ENCODE measurements at regions not wholly inside any gene's neighbourhood (a gene's known extent, or its start where the extent isn't known, plus 50 kb on each side); places are given as distances from the start of the nearest gene placed in this dataset.

- Histone ChIP-seq H2AFZ (ENCODE audit: low read length) (no peak overlapping the region), H3K27ac (ENCODE audit: low read length) (no peak overlapping the region), H4K20me1 (ENCODE audit: insufficient read depth, low read length) (no peaks in the 10 kb centered on the region), H3K27me3 (replicated peaks; ENCODE audit: insufficient read depth, low read length) (no peaks in the 10 kb centered on the region), H3F3A (ENCODE audit: insufficient read depth, low read length) (no peaks in the 10 kb centered on the region), H3K9me3 (replicated peaks; ENCODE audit: insufficient read depth, low read length) (no peaks in the 10 kb centered on the region), H3K9me2 (replicated peaks; ENCODE audit: insufficient read depth, low read length) (no peaks in the 10 kb centered on the region), H3K79me2 (ENCODE audit: low read length) (no peaks in the 10 kb centered on the region), H3K4me2 (ENCODE audit: low read depth, low read length) (no peak overlapping the region), H3K4me3 (ENCODE audit: low read length) (no peak overlapping the region), H3K9ac (ENCODE audit: low read length) (no peak overlapping the region), H3K4me1 (ENCODE audit: low read length) (no peaks in the 10 kb centered on the region), H3K36me3 (replicated peaks; ENCODE audit: insufficient read depth, low read length) (no peaks in the 10 kb centered on the region)
- no peak for DNase-seq
- no peak for TF ChIP-seq CTCF (IDR thresholded peaks at IDR 0.05; ENCODE audit: low read length)
- no peak for TF ChIP-seq EZH2 (optimal IDR thresholded peaks at IDR 0.05; ENCODE audit: low read depth, low read length)
- TF ChIP-seq EZH2phosphoT487 (IDR thresholded peaks at IDR 0.05; ENCODE audit: low read length), result no peak
These were observed 86.9 kb upstream of the NID2 start for GRCh38 chr14:52155651-52156213.

GRCh38 chr14:52154992-52155650, 86.3 kb upstream of the NID2 start:
- Histone ChIP-seq H4K20me1 (ENCODE audit: insufficient read depth, low read length) (no peaks in the 10 kb centered on the region), H3K4me1 (ENCODE audit: low read length) (no peaks in the 10 kb centered on the region), H3K79me2 (ENCODE audit: low read length) (no peaks in the 10 kb centered on the region), H3F3A (ENCODE audit: insufficient read depth, low read length) (no peaks in the 10 kb centered on the region), H3K9me2 (replicated peaks; ENCODE audit: insufficient read depth, low read length) (no peaks in the 10 kb centered on the region), H3K9ac (ENCODE audit: low read length) (no peak overlapping the region), H3K9me3 (replicated peaks; ENCODE audit: insufficient read depth, low read length) (no peaks in the 10 kb centered on the region), H3K4me2 (ENCODE audit: low read depth, low read length) (no peak overlapping the region), H2AFZ (ENCODE audit: low read length) (no peak overlapping the region), H3K27ac (ENCODE audit: low read length) (no peak overlapping the region), H3K27me3 (replicated peaks; ENCODE audit: insufficient read depth, low read length) (no peaks in the 10 kb centered on the region), H3K36me3 (replicated peaks; ENCODE audit: insufficient read depth, low read length) (no peaks in the 10 kb centered on the region), H3K4me3 (ENCODE audit: low read length) (no peak overlapping the region)
- DNase-seq, result no peak
- TF ChIP-seq EZH2 (optimal IDR thresholded peaks at IDR 0.05; ENCODE audit: low read depth, low read length), result no peak
- TF ChIP-seq CTCF (IDR thresholded peaks at IDR 0.05; ENCODE audit: low read length), result no peak
- TF ChIP-seq EZH2phosphoT487 (IDR thresholded peaks at IDR 0.05; ENCODE audit: low read length), result no peak

- Histone ChIP-seq H3K4me3 (ENCODE audit: low read length) (no peak overlapping the region), H3F3A (ENCODE audit: insufficient read depth, low read length) (no peaks in the 10 kb centered on the region), H3K4me1 (ENCODE audit: low read length) (no peaks in the 10 kb centered on the region), H3K79me2 (ENCODE audit: low read length) (no peaks in the 10 kb centered on the region), H3K9ac (ENCODE audit: low read length) (no peak overlapping the region), H3K27me3 (replicated peaks; ENCODE audit: insufficient read depth, low read length) (no peaks in the 10 kb centered on the region), H4K20me1 (ENCODE audit: insufficient read depth, low read length) (no peaks in the 10 kb centered on the region), H3K4me2 (ENCODE audit: low read depth, low read length) (no peak overlapping the region), H3K36me3 (replicated peaks; ENCODE audit: insufficient read depth, low read length) (no peaks in the 10 kb centered on the region), H3K9me2 (replicated peaks; ENCODE audit: insufficient read depth, low read length) (no peaks in the 10 kb centered on the region), H2AFZ (ENCODE audit: low read length) (no peak overlapping the region), H3K27ac (ENCODE audit: low read length) (no peak overlapping the region), H3K9me3 (replicated peaks; ENCODE audit: insufficient read depth, low read length) (no peaks in the 10 kb centered on the region)
- DNase-seq, result no peak
- TF ChIP-seq EZH2 (optimal IDR thresholded peaks at IDR 0.05; ENCODE audit: low read depth, low read length), result no peak
- TF ChIP-seq EZH2phosphoT487 (IDR thresholded peaks at IDR 0.05; ENCODE audit: low read length), result no peak
- no peak for TF ChIP-seq CTCF (IDR thresholded peaks at IDR 0.05; ENCODE audit: low read length)
These were observed 85.1 kb upstream of the NID2 start for GRCh38 chr14:52153939-52154338.

Measured in MM.1S (cell line).